ENCODE measurements at regions not wholly inside any gene's neighbourhood (a gene's known extent, or its start where the extent isn't known, plus 50 kb on each side); places are given as distances from the start of the nearest gene placed in this dataset.

DNA sequence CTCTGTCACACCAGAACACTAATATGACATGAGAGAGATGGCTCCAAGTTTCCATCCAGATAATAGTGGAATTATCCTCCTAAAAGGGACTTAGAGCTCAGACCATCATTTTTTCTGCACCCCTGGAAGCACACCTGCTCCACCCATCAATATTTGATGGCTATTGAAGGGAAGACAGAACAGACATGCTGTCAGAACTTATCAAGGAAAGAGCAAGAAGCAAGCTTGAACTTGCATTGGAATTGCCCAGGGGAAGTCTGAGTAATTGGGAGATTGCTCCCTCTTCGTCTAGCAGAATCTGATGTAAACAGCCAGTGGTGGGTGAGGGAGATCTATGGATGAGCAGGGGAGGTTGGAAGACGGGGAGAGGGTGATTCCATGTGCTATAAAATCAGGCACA is 874.4 kb upstream of the TENM4 start:
- no peak for TF ChIP-seq CTCF (IDR thresholded peaks at IDR 0.05)
- TF ChIP-seq POLR2A (IDR thresholded peaks at IDR 0.05) = no peak

All from adrenal gland (tissue), 5 donors.